OCI-LY3 (cell line): ENCODE measurements at regions not wholly inside any gene's neighbourhood (a gene's known extent, or its start where the extent isn't known, plus 50 kb on each side); places are given as distances from the start of the nearest gene placed in this dataset.

Source experiments
- CTCF ChIP-seq: fragments of 200-600, 300-600 bp; sonication (generic); IDR thresholded peaks from 2 replicates; pipeline ENCODE4 v1.5.1; 2014; ENCODE audit warnings: antibody characterized with exemption, low read length, low read depth
- EZH2phosphoT487 ChIP-seq: fragments of 200-600 bp; shearing (Covaris generic); IDR thresholded peaks from 2 replicates; pipeline ENCODE4 v1.6.1; 2018; ENCODE audit warnings: antibody characterized with exemption, mixed run types, low read depth

DNA sequence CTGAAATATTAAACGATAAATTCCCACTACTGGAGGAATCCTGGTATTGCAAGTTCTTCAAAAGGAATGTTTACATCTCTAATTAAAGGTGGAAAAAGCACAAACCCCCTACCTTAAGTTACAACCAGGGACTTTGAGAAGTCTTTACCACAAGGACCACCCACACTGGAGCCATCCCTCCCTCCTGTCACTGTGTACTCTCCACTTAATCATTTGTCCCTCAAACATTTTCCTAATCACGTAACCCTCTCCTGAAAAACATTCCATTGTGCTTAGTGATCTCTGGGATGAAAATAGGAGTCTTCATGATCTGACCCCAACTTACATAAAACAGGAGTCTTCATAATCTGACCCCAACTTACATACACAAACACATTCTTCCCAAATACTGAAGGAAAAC, 85.7 kb downstream of the SUCLG1 start:
- no peak for TF ChIP-seq CTCF
- TF ChIP-seq EZH2phosphoT487 = no peak
